ENCODE measurements at regions not wholly inside any gene's neighbourhood (a gene's known extent, or its start where the extent isn't known, plus 50 kb on each side); places are given as distances from the start of the nearest gene placed in this dataset.

DNA sequence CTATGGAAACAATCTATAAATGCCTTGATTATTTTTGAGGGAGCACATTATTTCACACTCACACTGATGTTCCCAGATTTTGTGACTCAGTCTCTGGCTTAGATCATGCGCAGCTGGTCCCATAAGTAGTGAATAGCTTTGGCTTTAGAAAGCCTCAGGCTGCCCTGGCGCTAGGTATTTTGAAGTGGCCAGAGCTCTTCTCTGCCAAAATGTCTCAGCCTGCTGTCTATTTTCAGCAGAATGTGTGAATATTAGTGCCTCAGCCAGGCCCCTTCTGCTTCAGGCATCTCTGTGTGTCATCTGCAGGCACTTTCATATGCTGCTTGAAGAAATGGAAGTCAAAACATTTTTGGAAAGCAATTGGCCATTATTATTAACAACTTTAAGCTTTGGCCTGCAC is 931.0 kb upstream of the INTU start:
- no peak for DNase-seq

- no peak for DNase-seq
These were observed 930.0 kb upstream of the INTU start for GRCh38 chr4:126702747-126703146.

GRCh38 chr4:126705266-126705665 is 927.5 kb upstream of the INTU start:
- DNase-seq = no peak

- no peak for DNase-seq
These were observed 924.0 kb upstream of the INTU start for GRCh38 chr4:126708716-126709115.

DNA sequence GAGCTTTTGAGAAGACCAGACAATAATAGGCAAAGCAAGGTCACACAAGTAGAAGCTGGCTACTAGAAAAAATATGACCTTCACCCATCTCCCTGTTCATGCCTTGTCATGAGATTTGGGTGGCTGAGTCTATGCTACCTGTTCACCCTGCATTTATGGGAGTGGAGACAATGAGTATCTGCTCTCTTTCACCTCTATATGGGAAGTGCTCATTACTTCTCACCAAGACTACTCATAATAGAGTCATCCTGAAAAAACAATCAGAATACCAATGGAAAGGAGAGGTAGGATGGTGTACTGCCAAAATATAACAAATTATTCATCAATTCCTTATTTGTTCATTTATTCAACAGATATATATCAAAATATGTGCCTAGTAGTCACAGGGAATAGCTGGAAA is 921.8 kb upstream of the INTU start:
- DNase-seq = no peak

GRCh38 chr4:126715067-126715466 is 917.7 kb upstream of the INTU start:
- DNase-seq = no peak

DNA sequence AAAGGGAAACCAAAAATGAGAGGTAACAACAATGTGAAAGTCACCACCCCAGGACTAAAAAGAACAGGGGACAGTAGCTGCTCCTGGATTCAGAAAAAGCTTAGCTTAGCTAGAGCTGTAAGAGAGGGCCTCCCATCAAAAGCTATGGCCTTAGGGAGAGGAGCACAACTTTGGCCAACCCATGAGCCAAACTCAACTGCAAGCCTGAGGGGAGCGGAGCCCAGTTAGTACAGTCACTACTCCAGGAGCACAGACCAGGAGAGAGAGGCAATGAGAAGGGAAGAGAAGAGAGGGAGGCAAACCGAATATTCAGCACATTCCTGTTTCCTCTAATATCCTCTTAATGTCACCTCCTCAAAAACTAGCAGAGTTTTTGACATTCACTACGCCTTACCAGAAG is 917.1 kb upstream of the INTU start:
- no peak for DNase-seq

DNA sequence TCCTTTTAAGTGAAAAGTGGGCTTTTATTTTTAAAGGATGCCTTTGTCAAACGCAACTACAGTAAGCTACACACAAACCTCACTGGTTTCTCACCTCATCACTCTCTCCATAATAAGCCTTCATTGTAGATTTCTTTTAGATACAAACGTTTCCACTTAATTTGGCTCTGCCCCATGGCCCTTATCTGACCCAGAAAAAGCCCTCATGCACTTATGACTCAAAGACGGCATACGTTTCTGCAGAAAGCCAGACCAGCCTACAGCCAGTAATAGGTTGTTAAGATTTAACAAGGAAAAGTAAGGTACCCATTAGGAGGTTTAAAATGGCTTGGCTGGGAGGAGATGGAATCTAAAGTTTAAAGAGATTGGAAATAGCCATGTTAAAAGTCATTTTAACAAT is 914.6 kb upstream of the INTU start:
- DNase-seq = no peak

DNA sequence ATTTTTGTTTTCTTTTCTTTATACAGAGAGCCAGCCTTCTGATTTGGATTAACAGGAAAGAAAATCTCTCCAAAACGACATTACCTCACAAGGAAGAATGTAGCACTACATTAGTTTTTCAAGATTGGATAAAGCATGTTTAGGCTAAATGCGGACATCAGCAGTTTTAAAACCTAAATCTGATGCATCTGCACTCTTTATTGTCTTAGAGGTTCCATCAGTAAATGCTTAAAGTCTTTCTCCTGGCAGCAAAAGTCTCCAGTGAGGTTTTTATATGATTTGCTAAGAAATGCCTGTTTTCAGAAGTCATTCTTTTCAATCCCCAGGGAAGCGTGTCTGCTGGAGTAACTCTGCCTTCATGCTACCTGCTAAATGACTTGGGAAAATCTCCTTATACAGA is 912.9 kb upstream of the INTU start:
- DNase-seq = no peak

DNA sequence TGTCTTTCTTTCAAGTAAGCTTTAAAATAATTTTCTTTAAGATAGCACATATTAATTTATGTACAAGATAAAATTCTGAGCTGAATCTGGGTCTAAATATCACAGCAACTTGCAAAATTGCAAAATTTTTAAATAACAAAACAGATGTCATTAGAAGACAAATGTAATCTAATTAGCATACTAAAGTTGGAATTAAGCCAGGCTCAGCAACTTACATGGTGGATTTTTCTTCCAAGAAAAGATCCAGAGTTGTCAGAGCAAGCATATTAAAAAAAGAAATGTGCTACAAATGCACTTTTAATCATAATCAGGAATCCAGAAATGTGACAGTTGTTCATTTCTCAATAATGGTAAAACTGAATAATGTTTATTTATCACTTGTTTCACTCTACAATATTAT is 906.9 kb upstream of the INTU start:
- DNase-seq = no peak

DNA sequence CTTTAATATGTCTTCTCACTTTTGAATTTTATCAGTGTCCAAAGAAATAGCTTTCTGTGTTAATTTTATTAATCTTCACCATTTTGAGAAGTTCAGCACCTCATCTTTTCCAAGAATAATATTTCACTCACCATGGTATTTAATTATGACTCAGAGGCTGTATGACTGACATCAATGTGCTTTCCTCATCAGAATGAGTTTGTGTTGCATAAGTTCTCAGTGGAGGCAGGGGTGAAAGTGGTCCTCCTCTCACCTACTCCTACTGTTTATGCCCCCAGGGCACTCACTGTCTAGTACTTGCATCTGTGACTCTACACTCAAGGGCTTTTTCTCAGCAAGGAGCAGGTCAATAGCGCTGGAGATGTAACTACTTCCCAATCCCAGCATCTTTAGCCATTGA is 905.3 kb upstream of the INTU start:
- DNase-seq = no peak

DNA sequence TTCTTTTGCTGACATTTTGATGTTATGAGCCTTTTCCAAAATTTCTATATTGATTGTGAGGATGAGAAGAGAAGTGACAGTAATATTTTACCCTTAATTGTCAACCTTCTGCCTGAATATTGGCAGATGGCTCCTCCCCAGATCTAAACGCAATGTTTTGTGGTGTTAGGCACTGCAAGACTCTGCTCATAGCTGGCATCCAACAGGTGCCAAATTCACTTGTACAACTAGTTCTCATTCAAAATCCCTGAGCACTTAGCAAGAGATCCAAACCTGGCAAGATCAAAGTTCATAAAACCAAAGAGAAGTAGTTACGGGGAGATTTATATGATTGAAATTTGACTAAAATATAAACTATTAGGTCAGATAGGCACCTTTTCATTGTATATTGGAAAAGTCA is 901.7 kb upstream of the INTU start:
- DNase-seq = no peak

GRCh38 chr4:126733301-126733700 is 899.5 kb upstream of the INTU start:
- no peak for DNase-seq

GRCh38 chr4:126734465-126734864 is 898.3 kb upstream of the INTU start:
- no peak for DNase-seq

DNA sequence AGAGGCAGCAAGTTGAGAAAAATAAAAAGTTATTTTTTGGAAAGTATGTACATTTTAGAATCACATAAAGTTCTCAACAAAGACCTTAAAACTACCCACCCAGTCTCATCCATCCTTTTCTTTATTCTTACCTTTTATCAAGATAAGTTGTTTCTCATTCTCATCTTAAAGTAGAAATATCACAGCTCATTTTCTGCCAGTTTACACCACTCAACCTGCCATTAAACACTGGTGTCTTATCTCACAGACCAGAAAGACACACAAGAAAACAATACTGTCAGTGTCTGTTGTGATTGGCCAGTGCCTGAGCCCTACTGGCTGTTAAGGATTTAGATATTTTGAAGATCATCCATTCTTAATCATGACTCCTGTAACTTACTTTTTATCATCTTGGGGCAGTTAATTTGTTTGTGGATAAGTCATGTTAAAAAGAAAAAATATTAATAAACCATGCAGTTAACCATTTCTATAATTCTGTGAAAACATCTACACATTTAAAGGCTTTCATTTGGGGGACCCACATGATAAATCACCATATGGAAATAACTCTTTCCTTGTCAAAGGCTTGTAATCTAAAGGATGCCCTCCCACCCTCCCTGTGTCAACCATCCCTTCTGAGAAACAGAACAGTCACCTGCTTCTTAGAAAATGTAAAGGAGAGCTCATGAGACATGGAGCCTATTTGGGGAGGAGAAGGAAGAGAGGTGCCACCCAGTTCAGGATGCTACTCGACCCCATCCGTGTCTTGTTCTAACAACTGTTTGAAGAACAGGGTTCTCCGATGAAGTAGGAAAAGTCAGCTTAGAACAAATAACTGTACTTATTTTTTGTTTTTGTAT is 897.2 kb upstream of the INTU start:
- no peak for DNase-seq

DNA sequence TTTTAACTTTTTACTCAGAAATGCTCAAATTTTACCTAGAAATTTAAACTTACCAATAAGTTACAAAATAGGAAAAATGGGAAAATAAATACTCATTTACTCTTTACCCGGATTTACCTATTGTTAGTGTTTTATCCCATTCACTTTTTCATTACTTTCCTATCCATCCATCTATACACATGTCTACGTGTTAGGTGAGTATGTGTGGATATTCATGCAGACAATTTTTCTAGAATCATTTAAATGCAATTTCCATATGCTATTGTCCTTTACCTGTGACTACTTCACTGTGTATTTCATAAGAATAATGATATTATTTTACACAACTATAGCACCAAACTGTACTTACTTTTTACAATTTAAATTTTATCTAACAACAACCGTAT is 896.6 kb upstream of the INTU start:
- DNase-seq = no peak

DNA sequence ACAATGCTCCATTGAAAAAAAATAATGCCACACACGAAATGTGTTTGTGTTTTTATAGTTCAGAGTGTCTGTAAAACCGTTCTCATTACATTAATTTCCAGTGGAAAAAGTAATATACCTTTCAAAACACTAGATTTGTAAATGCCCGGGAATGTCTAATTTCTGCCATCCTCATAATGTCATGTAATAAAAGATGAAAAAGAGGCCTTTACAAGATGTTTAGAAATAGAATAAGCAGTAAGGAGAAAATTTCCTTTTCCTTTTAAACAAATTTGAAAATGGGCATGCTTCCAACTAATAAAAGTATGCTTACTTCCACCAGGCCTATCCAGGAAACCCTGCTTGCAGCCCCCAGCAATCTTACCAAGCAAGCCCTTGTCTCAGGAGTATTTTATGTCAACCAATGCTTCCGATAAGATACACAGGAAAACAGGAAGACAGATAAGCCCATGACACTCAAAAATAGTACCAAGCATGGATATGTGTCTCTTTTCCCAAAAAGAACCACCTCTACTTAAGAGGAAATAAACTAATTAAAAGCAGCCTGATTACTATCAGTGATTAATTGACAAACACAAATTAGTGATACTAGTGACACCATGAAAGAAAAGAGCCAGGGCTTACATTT is 894.7 kb upstream of the INTU start:
- DNase-seq = no peak

- DNase-seq = no peak
These were observed 894.2 kb upstream of the INTU start for GRCh38 chr4:126738527-126738923.

GRCh38 chr4:126738926-126739325 is 893.8 kb upstream of the INTU start:
- no peak for DNase-seq

- no peak for DNase-seq
These were observed 892.1 kb upstream of the INTU start for GRCh38 chr4:126740687-126741086.

DNA sequence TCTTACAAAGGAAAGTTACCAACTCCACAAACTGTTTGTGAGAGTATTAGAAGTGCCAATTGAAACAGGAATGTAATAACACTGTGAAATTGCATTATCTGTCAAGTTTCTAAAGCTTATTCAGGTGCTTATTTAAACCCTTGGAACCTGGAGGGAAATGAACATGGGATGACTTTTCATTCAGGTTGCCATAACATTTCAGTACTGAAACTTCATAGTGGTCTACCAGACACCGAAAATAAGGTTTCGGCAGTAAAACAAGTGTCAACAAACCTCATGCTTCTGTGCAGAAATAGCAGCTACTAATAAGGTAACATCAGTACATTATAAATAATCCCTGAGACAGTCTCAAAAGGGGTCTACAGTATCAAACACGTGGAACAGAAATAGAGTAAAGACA is 890.7 kb upstream of the INTU start:
- DNase-seq = no peak

DNA sequence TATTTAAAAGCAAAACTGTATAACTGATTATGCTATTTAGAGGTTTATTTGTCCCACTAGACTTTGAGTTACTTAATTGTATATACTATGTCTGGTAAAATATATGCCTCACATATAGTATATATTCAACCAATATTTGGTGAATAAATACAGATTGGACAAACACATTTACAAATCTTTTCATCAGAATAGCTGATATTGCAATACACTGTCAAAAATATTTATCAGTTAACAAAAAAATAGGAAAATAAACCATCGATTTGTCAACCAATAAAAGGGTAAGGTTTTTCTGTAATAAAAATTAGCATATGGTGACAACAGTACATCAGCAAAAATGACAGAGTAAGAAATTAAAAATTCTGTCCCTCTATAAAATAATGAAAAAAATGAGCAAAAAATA is 889.9 kb upstream of the INTU start:
- DNase-seq = no peak

- DNase-seq = no peak
These were observed 884.0 kb upstream of the INTU start for GRCh38 chr4:126748736-126749135.

DNA sequence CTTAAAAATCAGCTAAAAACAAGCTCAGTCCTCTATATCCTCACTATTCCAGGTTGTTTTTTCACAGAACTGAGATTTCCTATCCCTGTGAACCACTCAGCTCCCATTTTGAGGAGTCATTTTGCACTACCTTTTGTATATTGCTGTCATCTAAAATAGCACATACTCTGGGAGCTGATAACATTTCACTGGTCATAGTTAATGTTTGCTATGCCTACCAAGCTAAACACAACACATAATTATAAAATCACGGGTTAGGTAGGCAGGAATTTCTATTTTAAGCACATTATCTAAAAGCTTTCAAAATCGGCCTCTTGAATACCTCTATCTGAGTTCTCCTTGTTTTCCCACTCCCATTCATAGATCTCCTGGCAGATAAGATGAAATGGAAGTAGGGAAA is 882.0 kb upstream of the INTU start:
- no peak for DNase-seq

- no peak for DNase-seq
These were observed 880.6 kb upstream of the INTU start for GRCh38 chr4:126752126-126752525.
